Kidney (tissue), 13 donors: ENCODE measurements at regions not wholly inside any gene's neighbourhood (a gene's known extent, or its start where the extent isn't known, plus 50 kb on each side); places are given as distances from the start of the nearest gene placed in this dataset.
A peak's percentile ranks its signal among the peaks of the same experiment; 100 is the strongest.

ENCODE experiments used
- DNase-seq, 5 donors: peaks; one replicate each; pipeline ENCODE4 v3.0.0-alpha.2; 2013 to 2020
- FAIRE-seq: peaks from 2 replicates; lab custom pipeline; 2012; peaks lifted over from hg19 to GRCh38; lab: Jason Lieb, UNC
- H3K27ac ChIP-seq, 2 donors: one replicate each; pipeline ENCODE4 v1.7.0; 2013; ENCODE audit warnings: low read depth in 2 of 2, low read length in 2 of 2, inconsistent platforms in 1 of 2
- H3K27me3 ChIP-seq: one replicate; pipeline ENCODE4 v1.7.1; 2013; ENCODE audit warnings: low read length, inconsistent platforms; ENCODE audit not compliant: control insufficient read depth, insufficient read depth
- H3K36me3 ChIP-seq, 3 donors: one replicate each; pipeline versions ENCODE4 v1.7.0 to v1.7.1; 2013; ENCODE audit warnings: low read length in 3 of 3, control low read depth in 1 of 3, inconsistent platforms in 1 of 3; ENCODE audit not compliant: insufficient read depth in 3 of 3, control insufficient read depth in 2 of 3
- H3K4me1 ChIP-seq, 3 donors: one replicate each; pipeline versions ENCODE4 v1.7.0 to v1.7.1; 2013; ENCODE audit warnings: low read length in 3 of 3, inconsistent platforms in 1 of 3, low read depth in 1 of 3; ENCODE audit not compliant: control insufficient read depth in 2 of 3, insufficient read depth in 2 of 3
- H3K4me3 ChIP-seq, 3 donors: one replicate each; pipeline versions ENCODE4 v1.7.0 to v1.8.1; 2013; ENCODE audit warnings: low read length in 3 of 3, control low read depth in 1 of 3, inconsistent platforms in 1 of 3
- H3K9ac ChIP-seq, 3 donors: one replicate each; pipeline versions ENCODE4 v1.7.0 to v1.7.1; 2013; ENCODE audit warnings: low read length in 3 of 3, control low read depth in 1 of 3, inconsistent platforms in 1 of 3
- H3K9me3 ChIP-seq, 3 donors: one replicate each; pipeline versions ENCODE4 v1.7.0 to v1.7.1; 2013; ENCODE audit warnings: low read length in 3 of 3, control low read depth in 1 of 3, inconsistent platforms in 1 of 3; ENCODE audit not compliant: control insufficient read depth in 2 of 3, insufficient read depth in 1 of 3
- intact Hi-C: fragments of 100-400 bp; cut with DNase I; formaldehyde crosslinking; loops from one replicate; pipeline ENCODE4 v1.11.1; 2022
- TF ChIP-seq, protein P1 (sequence below): IDR thresholded peaks from 3 replicates; pipeline ENCODE4 v1.5.1; 2012; ENCODE audit warnings: mild to moderate bottlenecking, moderate library complexity, borderline replicate concordance; ENCODE audit not compliant: insufficient read depth; ENCODE audit errors: extremely low read depth
- donor health status: control.
- donor health status: control.
- donor health status: control.
- donor health status: control.
- donor health status: control.
- donor health status: DM: yes; HTN: yes; CAD: no.
- donor health status: Normal renal cell carcinoma (clear cell type).

DNA sequence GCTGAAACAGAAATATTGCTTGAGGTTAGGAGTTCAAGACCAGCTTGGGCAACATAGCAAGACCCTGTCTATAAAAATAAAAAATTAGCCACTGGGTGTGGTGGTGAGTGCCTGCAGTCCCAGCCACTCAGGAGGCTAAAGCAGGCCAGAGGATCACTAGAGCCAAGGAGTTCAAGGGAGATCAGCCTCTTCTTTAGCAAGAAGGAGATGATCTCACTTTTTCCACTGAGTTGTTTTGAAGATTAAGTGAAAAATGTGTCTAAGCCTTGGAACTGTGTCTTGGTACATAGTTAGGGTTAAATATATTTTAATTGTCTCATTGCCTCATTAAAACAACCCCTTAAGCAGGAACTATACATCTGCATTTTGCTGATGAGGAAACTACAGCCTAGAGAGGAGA lies 279.0 kb upstream of the ZFP64 start:
- FAIRE-seq: no peak
- no peak for DNase-seq
- H3K4me3 ChIP-seq: no peak overlapping the region
- H3K36me3 ChIP-seq: no peaks in the 10 kb centered on the region
- TF ChIP-seq, protein P1, sequence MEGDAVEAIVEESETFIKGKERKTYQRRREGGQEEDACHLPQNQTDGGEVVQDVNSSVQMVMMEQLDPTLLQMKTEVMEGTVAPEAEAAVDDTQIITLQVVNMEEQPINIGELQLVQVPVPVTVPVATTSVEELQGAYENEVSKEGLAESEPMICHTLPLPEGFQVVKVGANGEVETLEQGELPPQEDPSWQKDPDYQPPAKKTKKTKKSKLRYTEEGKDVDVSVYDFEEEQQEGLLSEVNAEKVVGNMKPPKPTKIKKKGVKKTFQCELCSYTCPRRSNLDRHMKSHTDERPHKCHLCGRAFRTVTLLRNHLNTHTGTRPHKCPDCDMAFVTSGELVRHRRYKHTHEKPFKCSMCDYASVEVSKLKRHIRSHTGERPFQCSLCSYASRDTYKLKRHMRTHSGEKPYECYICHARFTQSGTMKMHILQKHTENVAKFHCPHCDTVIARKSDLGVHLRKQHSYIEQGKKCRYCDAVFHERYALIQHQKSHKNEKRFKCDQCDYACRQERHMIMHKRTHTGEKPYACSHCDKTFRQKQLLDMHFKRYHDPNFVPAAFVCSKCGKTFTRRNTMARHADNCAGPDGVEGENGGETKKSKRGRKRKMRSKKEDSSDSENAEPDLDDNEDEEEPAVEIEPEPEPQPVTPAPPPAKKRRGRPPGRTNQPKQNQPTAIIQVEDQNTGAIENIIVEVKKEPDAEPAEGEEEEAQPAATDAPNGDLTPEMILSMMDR: no peak
- no peaks in the 10 kb centered on the region for H3K4me1 ChIP-seq
- H3K9ac ChIP-seq: no peak overlapping the region
- no peak overlapping the region for H3K27ac ChIP-seq
- intact Hi-C loops: no loop called here
- peaks cover 0 to under 1% (median 0%) of the 10 kb centered on the region in 3 donors for H3K9me3 ChIP-seq
- no peaks in the 10 kb centered on the region for H3K27me3 ChIP-seq

DNA sequence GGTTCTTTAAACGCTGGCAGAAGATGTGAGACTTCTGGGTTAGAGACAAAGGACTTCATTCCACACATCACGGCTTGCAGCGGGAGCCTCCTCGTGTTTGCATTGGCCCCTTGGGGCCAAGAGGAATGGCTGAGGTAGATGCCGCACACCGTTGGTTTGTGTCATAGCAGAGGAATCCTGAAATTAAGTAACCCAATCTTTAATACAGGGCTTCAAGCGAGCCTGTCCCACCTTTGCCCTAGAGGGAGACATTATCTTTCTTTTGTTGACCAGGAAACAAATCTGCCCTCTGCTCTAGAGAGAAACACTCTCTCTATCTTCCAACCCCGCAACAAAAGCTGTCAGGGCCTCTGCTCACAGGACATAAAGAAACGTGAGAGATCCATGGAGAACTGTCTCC lies 277.5 kb upstream of the ZFP64 start:
- intact Hi-C loops: no loop called here
- H3K4me1 ChIP-seq: no peaks in the 10 kb centered on the region
- H3K27me3 ChIP-seq: no peaks in the 10 kb centered on the region
- H3K9me3 ChIP-seq: peaks cover 0 to 8% (median 0%) of the 10 kb centered on the region in 3 donors
- H3K27ac ChIP-seq: no peak overlapping the region
- DNase-seq (peak in 3 of 5 donors; percentile 23 to 31 (median 25)), FAIRE-seq (no peak)
- H3K36me3 ChIP-seq: no peaks in the 10 kb centered on the region
- TF ChIP-seq, protein P1: no peak
- no peak overlapping the region for H3K4me3 ChIP-seq
- no peak overlapping the region for H3K9ac ChIP-seq

DNA sequence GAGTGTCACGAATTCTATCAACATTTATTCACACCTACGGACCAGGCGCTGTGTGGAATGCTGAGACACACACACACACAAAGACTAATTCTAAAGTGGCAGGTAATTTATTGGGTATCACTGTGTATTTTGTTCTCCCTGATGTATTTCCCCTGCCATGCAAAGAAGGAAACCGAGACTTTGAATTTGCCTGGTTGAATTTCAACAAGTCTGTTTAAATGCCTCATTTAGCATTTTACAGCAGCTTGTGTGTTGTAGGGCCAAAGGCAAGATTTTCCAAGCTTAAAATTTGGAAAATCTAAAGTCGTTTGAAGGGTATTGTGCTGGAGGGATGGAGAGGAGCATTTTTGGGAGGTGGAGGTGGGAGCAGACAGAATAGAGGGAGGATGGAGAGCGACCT lies 274.4 kb upstream of the ZFP64 start:
- TF ChIP-seq, protein P1: no peak
- H3K36me3 ChIP-seq: no peaks in the 10 kb centered on the region
- intact Hi-C loops: no loop called here
- FAIRE-seq (no peak), DNase-seq (peak in 2 of 5 donors; percentile 23 to 29)
- peaks cover 0 to 8% (median 0%) of the 10 kb centered on the region in 3 donors for H3K9me3 ChIP-seq
- no peak overlapping the region for H3K27ac ChIP-seq
- H3K4me1 ChIP-seq: no peaks in the 10 kb centered on the region
- no peak overlapping the region for H3K4me3 ChIP-seq
- no peaks in the 10 kb centered on the region for H3K27me3 ChIP-seq
- no peak overlapping the region for H3K9ac ChIP-seq

DNA sequence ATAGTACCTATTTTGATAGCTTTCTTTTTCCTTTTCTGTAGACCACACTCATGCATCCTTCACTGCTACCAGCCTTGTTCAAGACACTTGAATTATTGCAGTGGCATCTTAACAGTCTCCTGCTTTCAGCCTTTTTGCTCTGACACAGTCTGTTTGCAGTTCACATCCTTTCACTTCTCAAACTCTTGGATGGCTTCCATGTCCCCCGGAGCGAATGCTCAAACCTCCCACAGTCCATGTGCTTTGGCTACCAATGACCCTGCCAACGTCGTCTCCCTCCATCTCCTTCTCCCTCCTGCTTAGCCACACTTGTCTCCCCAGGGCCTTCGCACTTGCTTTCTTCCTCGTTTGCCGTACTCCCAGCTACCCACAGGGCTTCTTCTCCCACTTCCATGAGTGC lies 270.0 kb upstream of the ZFP64 start:
- DNase-seq: peak in 1 of 5 donors; percentile 21

More for the DNA sequence above, 270.0 kb upstream of the ZFP64 start:
- H3K27me3 ChIP-seq: no peaks in the 10 kb centered on the region
- TF ChIP-seq, protein P1: no peak
- H3K27ac ChIP-seq: no peak overlapping the region
- FAIRE-seq: no peak
- H3K4me1 ChIP-seq: no peaks in the 10 kb centered on the region
- H3K4me3 ChIP-seq: no peak overlapping the region
- no peaks in the 10 kb centered on the region for H3K36me3 ChIP-seq
- intact Hi-C loops: no loop called here
- no peak overlapping the region for H3K9ac ChIP-seq
- peaks cover 0 to 8% (median 2%) of the 10 kb centered on the region in 3 donors for H3K9me3 ChIP-seq
